NCI-H524 treated with DMSO at 0.1 percent for 48 hours (cell line): ENCODE measurements at regions not wholly inside any gene's neighbourhood (a gene's known extent, or its start where the extent isn't known, plus 50 kb on each side); places are given as distances from the start of the nearest gene placed in this dataset.

Experiments
- DNase-seq: peaks from one replicate; lab custom pipeline; 2025; lab: John Stamatoyannopoulos, UW

GRCh38 chr7:132072873-132073272 is 503.4 kb downstream of the PLXNA4 start:
- no peak for DNase-seq

- DNase-seq, result no peak
Observed at GRCh38 chr7:132072165-132072564, 504.1 kb downstream of the PLXNA4 start.

GRCh38 chr7:132069306-132069705 is 507.0 kb downstream of the PLXNA4 start:
- no peak for DNase-seq

- no peak for DNase-seq
Observed at GRCh38 chr7:132066761-132067171, 509.5 kb downstream of the PLXNA4 start.

GRCh38 chr7:132065989-132066603 is 509.7 kb upstream of the PODXL start:
- DNase-seq, result no peak

GRCh38 chr7:132065193-132065988 is 509.0 kb upstream of the PODXL start:
- DNase-seq, result no peak

- DNase-seq, result no peak
Observed at GRCh38 chr7:132063800-132064199, 507.4 kb upstream of the PODXL start.

GRCh38 chr7:132061937-132062336 is 505.5 kb upstream of the PODXL start:
- DNase-seq, result no peak

- DNase-seq, result no peak
Observed at GRCh38 chr7:132059141-132059540, 502.7 kb upstream of the PODXL start.

- no peak for DNase-seq
Observed at GRCh38 chr7:132055336-132056120, 499.1 kb upstream of the PODXL start.

- DNase-seq, result no peak
Observed at GRCh38 chr7:132053871-132054270, 497.4 kb upstream of the PODXL start.

GRCh38 chr7:132051311-132051710 is 494.9 kb upstream of the PODXL start:
- no peak for DNase-seq

GRCh38 chr7:132049462-132050304 is 493.3 kb upstream of the PODXL start:
- DNase-seq, result no peak

- no peak for DNase-seq
Observed at GRCh38 chr7:132045481-132045980, 489.1 kb upstream of the PODXL start.

GRCh38 chr7:132045002-132045401 is 488.6 kb upstream of the PODXL start:
- no peak for DNase-seq

GRCh38 chr7:132044247-132044646 is 487.8 kb upstream of the PODXL start:
- no peak for DNase-seq

- DNase-seq, result no peak
Observed at GRCh38 chr7:132041108-132041507, 484.7 kb upstream of the PODXL start.

- DNase-seq, result no peak
Observed at GRCh38 chr7:132035517-132036362, 479.3 kb upstream of the PODXL start.

GRCh38 chr7:132034748-132035416 is 478.5 kb upstream of the PODXL start:
- no peak for DNase-seq

- DNase-seq, result no peak
Observed at GRCh38 chr7:132030883-132031282, 474.5 kb upstream of the PODXL start.
